Caco-2 (cell line): ENCODE measurements at regions not wholly inside any gene's neighbourhood (a gene's known extent, or its start where the extent isn't known, plus 50 kb on each side); places are given as distances from the start of the nearest gene placed in this dataset.

Experiments used
- BruUV-seq: library from RNA; stranded (reverse); fragments of 400-500 nt; replicated peaks from 2 replicates; lab custom pipeline; 2021; lab: Mats Ljungman, UMichigan
- CTCF ChIA-PET: fragments of 300-600 bp; sonication (Branson Sonifier 250); formaldehyde crosslinking; loops from one replicate; lab custom pipeline; 2022; ENCODE audit warnings: antibody characterized with exemption; lab: Charles Lee
- POLR2A ChIA-PET: fragments of 300-600 bp; sonication (Branson Sonifier 250); formaldehyde crosslinking; loops from one replicate; lab custom pipeline; 2022; ENCODE audit warnings: antibody characterized with exemption; lab: Charles Lee
- DNase-seq, 2 experiments: peaks; one replicate each; pipeline versions ENCODE4 v3.0.0 to v3.0.0-alpha.2; 2020 to 2022
- H3K27me3 ChIP-seq: replicated peaks from 2 replicates; pipeline ENCODE4 v1.6.0; 2011; ENCODE audit warnings: low read length; ENCODE audit not compliant: control insufficient read depth, insufficient read depth
- H3K36me3 ChIP-seq: 2 replicates; pipeline ENCODE4 v1.5.1; 2011; ENCODE audit warnings: low read length; ENCODE audit not compliant: control insufficient read depth, insufficient read depth
- H3K4me1 ChIP-seq: fragments of 250-450 bp; sonication (Bioruptor Pico); 2 replicates; pipeline ENCODE4 v1.5.1; 2020; ENCODE audit warnings: mild to moderate bottlenecking
- H3K4me3 ChIP-seq: 2 replicates; pipeline ENCODE4 v1.5.1; 2011; ENCODE audit warnings: low read depth, mild to moderate bottlenecking, control low read depth, low read length
- H3K9me3 ChIP-seq: fragments of 250-450 bp; sonication (Bioruptor Pico); 2 replicates; pipeline ENCODE4 v1.5.1; 2020; ENCODE audit warnings: mild to moderate bottlenecking, moderate library complexity
- H3K27ac Mint-ChIP-seq: one replicate; pipeline ENCODE4 v1.8.0; 2022; ENCODE audit warnings: mixed read lengths; ENCODE audit not compliant: unreplicated experiment
- H3K27me3 Mint-ChIP-seq: one replicate; pipeline ENCODE4 v1.8.0; 2022; ENCODE audit warnings: mixed read lengths; ENCODE audit not compliant: insufficient read depth, unreplicated experiment
- H3K36me3 Mint-ChIP-seq: one replicate; pipeline ENCODE4 v1.8.0; 2022; ENCODE audit warnings: mild to moderate bottlenecking, mixed read lengths; ENCODE audit not compliant: insufficient read depth, unreplicated experiment
- H3K4me1 Mint-ChIP-seq: one replicate; pipeline ENCODE4 v1.8.0; 2022; ENCODE audit warnings: low read depth, mixed read lengths; ENCODE audit not compliant: unreplicated experiment
- H3K4me3 Mint-ChIP-seq: one replicate; pipeline ENCODE4 v1.8.0; 2022; ENCODE audit warnings: mild to moderate bottlenecking, moderate library complexity, mixed read lengths; ENCODE audit not compliant: unreplicated experiment
- H3K9me3 Mint-ChIP-seq: one replicate; pipeline ENCODE4 v1.8.0; 2022; ENCODE audit warnings: mixed read lengths; ENCODE audit not compliant: unreplicated experiment
- intact Hi-C: fragments of 100-400 bp; cut with micrococcal nuclease; formaldehyde crosslinking; loops from one replicate; pipeline ENCODE4 v1.10.0; 2022; ENCODE audit not compliant: unreplicated experiment
- TF ChIP-seq, protein P1 (sequence below), 2 experiments: fragments of 200-600 bp in 1 of 2; IDR thresholded peaks; 1 replicate in 1 of 2; 2 replicates in 1 of 2; pipeline versions ENCODE4 v1.5.1 to v1.8.0; 2011 to 2022; ENCODE audit warnings: antibody characterized with exemption in 1 of 2, control low read depth in 1 of 2, inconsistent platforms in 1 of 2, low read depth in 1 of 2, low read length in 1 of 2, mild to moderate bottlenecking in 1 of 2, moderate library complexity in 1 of 2; ENCODE audit not compliant: insufficient read depth in 1 of 2, severe bottlenecking in 1 of 2, unreplicated experiment in 1 of 2

DNA sequence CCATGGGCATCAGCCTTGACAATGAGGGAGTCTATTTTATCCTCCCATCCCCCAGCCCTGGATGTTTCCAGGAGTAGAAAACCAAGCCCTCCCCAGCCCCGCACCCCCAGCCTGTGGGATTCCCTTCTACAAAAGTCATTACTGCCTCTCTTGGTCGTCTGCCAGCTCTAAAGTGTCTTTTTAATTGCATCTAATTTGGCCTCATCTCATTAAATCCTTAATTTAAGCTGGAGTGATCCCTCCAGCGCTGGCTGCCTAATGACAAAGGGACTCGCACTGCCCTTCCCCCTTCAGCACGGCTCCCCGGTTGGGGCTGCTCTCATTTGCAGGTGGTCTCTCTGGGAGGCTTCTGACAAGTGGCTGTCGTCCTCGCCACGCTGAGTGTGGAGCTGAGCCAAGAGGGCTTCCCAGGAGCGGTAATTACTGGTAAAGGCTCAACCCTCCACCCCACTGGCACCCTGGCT lies 107.9 kb upstream of the ALDH1B1 start:
- TF ChIP-seq, protein P1, sequence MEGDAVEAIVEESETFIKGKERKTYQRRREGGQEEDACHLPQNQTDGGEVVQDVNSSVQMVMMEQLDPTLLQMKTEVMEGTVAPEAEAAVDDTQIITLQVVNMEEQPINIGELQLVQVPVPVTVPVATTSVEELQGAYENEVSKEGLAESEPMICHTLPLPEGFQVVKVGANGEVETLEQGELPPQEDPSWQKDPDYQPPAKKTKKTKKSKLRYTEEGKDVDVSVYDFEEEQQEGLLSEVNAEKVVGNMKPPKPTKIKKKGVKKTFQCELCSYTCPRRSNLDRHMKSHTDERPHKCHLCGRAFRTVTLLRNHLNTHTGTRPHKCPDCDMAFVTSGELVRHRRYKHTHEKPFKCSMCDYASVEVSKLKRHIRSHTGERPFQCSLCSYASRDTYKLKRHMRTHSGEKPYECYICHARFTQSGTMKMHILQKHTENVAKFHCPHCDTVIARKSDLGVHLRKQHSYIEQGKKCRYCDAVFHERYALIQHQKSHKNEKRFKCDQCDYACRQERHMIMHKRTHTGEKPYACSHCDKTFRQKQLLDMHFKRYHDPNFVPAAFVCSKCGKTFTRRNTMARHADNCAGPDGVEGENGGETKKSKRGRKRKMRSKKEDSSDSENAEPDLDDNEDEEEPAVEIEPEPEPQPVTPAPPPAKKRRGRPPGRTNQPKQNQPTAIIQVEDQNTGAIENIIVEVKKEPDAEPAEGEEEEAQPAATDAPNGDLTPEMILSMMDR (IDR thresholded peaks at IDR 0.05; ENCODE audit: insufficient read depth in 1 of 2, low read depth in 1 of 2, low read length in 1 of 2, severe bottlenecking in 1 of 2, unreplicated experiment in 1 of 2) = no peak
- intact Hi-C loops = no loop called here
- Mint-ChIP-seq H3K4me1 (no peaks in the 10 kb centered on the region), H3K27me3 (peaks cover 6% of the 10 kb centered on the region), H3K4me3 (no peak overlapping the region), H3K27ac (no peak overlapping the region), H3K9me3 (no peaks in the 10 kb centered on the region), H3K36me3 (no peaks in the 10 kb centered on the region)
- H3K36me3 ChIP-seq = no peaks in the 10 kb centered on the region
- ChIA-PET CTCF (no interaction called here), POLR2A (no interaction called here)
- no TSS peak for BruUV-seq
- no peak overlapping the region for H3K4me3 ChIP-seq
- DNase-seq = no peak
- H3K9me3 ChIP-seq = no peaks in the 10 kb centered on the region
- H3K4me1 ChIP-seq = no peaks in the 10 kb centered on the region
- H3K27me3 ChIP-seq = no peaks in the 10 kb centered on the region

DNA sequence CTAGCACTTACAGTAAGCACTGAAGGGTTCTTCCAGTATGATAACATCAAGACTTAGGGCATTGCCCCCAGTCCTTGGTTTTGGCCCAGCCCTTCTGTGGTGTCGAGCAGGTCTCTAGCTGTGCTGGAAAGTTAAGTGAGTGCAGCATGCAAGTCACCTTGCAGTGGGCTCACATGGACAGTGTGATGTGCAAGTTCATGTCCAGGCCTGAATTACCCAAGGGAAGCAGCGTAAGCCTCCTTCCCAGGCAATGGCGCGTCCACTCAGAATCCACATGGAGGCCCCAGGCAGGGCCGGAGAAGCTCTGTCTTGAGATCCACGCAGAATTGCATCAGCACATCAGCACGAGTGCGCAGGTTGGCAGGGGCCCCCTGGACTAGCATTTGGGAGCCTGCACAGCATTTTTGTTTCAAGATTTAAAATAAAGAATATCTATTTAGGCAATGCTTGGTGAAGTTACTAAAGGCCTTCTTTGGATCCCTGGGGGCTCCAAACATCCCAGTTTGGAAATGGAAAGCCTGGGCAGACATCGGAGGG lies 108.4 kb upstream of the ALDH1B1 start:
- H3K4me1 Mint-ChIP-seq = no peaks in the 10 kb centered on the region
- H3K4me1 ChIP-seq = no peaks in the 10 kb centered on the region
- H3K9me3 Mint-ChIP-seq = no peaks in the 10 kb centered on the region
- no peaks in the 10 kb centered on the region for H3K36me3 ChIP-seq
- peaks cover 6% of the 10 kb centered on the region for H3K27me3 Mint-ChIP-seq
- no peaks in the 10 kb centered on the region for H3K27me3 ChIP-seq
- H3K4me3 ChIP-seq = no peak overlapping the region
- BruUV-seq = no TSS peak
- no peak overlapping the region for H3K27ac Mint-ChIP-seq
- ChIA-PET CTCF (no interaction called here), POLR2A (no interaction called here)
- H3K36me3 Mint-ChIP-seq = no peaks in the 10 kb centered on the region
- no peaks in the 10 kb centered on the region for H3K9me3 ChIP-seq
- DNase-seq = no peak
- no peak overlapping the region for H3K4me3 Mint-ChIP-seq
- intact Hi-C loops = no loop called here
- TF ChIP-seq, protein P1 (IDR thresholded peaks at IDR 0.05; ENCODE audit: insufficient read depth in 1 of 2, low read depth in 1 of 2, low read length in 1 of 2, severe bottlenecking in 1 of 2, unreplicated experiment in 1 of 2) = no peak

DNA sequence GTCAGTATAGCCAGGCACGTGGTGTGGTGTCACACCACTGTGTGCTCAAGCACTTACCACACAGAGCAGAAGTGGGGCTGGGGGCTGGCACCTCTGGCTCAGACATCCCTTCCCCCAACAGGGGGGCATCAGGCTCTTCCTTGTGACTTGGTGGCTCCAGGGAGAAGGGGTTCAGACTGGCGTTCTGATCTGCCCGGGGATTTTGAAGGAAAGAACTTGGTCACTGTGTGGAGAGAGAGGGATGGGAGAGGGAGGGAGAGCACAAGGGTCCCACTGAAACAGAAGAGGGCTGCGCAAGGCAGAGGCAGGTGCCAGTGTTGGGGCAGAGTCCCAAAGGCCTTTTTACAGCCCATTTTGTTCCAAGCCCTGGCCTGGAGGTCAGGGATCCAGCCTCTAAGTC lies 109.7 kb upstream of the ALDH1B1 start:
- no peak overlapping the region for H3K4me3 ChIP-seq
- H3K9me3 ChIP-seq = no peaks in the 10 kb centered on the region
- H3K4me1 Mint-ChIP-seq = no peaks in the 10 kb centered on the region
- TF ChIP-seq, protein P1 (IDR thresholded peaks at IDR 0.05; ENCODE audit: insufficient read depth in 1 of 2, low read depth in 1 of 2, low read length in 1 of 2, severe bottlenecking in 1 of 2, unreplicated experiment in 1 of 2) = no peak
- no peaks in the 10 kb centered on the region for H3K27me3 ChIP-seq
- peaks cover 5% of the 10 kb centered on the region for H3K27me3 Mint-ChIP-seq
- no peaks in the 10 kb centered on the region for H3K36me3 Mint-ChIP-seq
- DNase-seq = no peak
- no peak overlapping the region for H3K27ac Mint-ChIP-seq
- POLR2A ChIA-PET = no interaction called here
- CTCF ChIA-PET = no interaction called here
- H3K4me1 ChIP-seq = no peaks in the 10 kb centered on the region
- no TSS peak for BruUV-seq
- no peaks in the 10 kb centered on the region for H3K9me3 Mint-ChIP-seq
- intact Hi-C loops = no loop called here
- no peaks in the 10 kb centered on the region for H3K36me3 ChIP-seq
- no peak overlapping the region for H3K4me3 Mint-ChIP-seq
